NCI-H524 (cell line): ENCODE measurements at regions not wholly inside any gene's neighbourhood (a gene's known extent, or its start where the extent isn't known, plus 50 kb on each side); places are given as distances from the start of the nearest gene placed in this dataset.

ENCODE experiments used
- DNase-seq, 2 experiments: peaks; one replicate each; lab custom pipeline; 2025; lab: John Stamatoyannopoulos, UW

DNA sequence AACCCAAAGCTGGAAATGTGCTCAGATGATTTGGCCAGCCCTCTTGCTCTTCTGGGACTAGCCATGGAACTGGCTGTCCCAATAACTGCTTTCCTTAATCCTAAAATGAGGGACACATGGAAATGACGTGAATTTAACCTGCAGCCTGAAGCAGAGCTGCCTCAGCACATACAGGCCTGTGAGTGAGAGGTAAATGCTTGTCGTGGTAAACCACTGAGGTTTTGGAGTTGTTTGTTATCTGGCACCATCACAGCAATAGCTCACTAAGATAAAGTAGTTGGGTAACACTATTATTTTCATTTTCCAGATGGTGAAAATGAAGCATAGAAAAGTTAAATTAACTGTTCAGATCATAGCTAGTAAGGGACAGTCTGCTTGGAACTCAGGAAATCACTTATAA is 333.4 kb upstream of the CHD6 start:
- DNase-seq = no peak

DNA sequence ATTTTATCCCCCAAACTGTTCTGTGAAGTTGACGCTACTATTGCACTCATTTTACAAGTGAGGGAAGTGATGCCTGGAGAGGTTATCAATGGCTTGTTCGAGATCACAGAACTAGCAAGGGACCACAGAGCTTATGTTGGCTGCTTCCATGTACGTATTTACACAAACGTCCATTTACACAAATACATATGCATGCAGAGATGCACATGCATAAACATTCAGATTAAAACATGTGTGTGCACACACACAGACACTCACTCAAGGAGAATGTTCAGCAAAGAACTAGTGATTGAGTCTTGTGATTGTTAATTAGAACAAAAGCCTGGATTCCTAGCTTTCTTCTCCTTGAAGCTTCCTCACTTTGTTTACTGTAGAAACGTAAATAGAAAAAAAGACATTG is 321.5 kb upstream of the CHD6 start:
- no peak for DNase-seq

DNA sequence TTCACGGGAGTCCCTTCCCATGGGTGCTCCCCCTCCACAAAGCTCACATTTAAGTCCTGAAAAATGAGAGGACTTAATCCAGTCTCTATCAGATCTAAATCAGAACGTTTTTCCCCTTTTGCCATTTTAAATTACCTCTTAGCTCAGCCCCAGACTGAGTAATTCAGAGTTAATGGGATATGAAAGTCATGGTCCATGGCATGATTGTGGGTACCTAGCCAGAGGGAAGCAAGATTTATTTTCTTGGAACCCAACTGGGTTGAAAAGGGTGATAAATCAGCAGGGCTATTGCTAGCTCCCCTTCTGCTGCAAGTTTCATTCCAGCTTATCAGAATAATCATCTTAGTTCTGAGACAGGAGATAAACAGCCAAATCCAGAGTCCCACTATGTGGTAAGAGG is 320.2 kb upstream of the CHD6 start:
- no peak for DNase-seq

DNA sequence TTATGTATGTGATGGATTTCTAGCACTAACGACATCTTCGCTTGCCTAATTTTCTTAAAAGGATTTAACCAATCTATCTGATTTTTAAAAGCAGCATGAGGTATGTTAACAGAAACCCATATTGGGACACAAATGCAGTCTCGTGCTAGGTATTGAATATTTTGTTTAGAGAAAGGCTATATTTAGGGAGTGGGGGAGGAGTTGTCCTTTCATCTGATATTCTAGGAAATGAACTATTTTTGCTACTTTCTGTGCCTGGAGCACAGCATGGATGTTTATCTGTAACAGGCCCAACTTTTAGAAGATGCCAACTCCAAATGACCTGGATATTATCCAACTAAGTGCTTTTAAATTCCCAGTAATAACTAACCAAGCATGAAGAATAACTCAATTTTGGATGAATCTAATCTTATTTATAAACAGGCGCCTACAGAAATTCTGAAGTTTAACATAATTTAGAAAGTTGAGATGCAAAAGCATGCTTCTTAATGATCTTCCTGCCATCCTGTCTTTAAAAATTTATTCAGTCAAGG is 317.1 kb upstream of the CHD6 start:
- no peak for DNase-seq

DNA sequence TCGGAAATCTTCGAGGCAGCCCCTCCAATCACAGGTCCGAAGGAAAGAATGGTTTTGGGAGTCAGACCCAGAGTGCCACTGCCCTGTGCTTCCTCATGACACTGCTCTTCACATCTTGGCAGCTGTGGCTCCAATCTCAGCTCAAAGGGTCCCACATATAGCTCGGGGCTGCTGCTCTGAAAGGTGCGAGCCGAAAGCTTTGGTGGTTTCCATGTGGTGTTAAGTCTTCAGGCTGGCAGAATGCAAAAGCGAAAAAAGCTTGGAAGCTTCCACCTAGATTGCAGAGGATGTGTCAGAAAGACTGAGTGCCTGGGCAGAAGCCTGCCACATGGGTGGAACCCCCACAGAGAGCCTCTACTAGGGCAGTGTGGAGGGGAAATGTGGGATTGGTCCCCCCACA is 314.3 kb upstream of the CHD6 start:
- DNase-seq = no peak

DNA sequence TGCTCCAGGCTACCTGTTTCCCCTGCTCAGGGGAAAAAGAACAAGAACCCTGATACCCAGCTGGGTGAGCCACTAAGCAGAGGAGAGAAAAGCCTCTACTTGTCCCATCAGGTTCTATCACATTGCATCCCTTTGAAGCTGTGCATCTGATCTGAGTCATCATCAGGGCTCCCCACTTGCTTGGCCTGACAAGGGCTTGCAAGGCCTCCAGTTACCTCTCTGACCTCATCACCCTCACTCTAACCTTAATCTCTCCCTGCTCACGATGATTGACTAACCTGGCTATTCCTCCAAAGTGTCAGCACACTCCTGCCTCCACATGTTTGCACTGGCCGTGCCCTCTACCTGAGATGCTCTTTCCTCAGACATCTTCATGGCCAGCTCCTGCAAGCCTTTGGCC is 309.5 kb upstream of the CHD6 start:
- DNase-seq = no peak

DNA sequence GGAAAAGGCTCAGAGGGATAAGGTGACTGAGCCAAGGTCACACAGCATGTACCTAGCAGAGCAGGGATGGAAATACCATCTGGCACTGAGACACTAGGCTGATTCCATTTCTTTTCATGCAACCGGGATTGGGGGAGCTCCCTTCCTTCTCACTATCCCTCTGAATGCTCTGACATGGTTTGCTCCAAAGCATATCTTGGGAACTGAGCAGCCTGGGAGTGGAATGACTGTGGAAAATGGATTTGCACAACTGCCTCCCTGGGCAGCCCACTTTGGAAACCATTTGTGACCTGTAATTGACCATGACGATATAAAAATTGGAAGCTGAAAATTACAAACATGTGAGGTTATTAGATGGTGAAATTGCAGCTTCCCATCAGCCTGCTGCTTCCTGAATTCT is 309.0 kb upstream of the CHD6 start:
- no peak for DNase-seq

DNA sequence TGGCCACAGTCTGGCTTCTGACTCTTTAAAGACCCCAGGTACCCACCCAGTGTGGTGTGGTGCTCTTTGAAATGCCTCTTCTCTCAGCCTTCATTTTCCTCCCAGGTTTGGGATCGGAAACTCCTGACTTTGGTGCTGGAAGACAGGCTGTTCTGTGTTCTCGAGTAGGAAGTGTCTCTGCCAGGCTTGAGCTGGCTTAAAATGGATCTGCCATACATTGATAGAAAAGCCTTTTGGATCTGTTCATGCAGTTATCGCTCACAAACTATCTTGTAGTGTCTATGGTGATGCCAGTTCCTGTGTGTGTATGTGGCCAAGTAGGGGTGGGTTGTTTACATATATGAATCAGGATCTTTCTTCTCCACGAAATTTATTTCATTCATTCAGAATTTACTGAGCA is 307.3 kb upstream of the CHD6 start:
- no peak for DNase-seq

DNA sequence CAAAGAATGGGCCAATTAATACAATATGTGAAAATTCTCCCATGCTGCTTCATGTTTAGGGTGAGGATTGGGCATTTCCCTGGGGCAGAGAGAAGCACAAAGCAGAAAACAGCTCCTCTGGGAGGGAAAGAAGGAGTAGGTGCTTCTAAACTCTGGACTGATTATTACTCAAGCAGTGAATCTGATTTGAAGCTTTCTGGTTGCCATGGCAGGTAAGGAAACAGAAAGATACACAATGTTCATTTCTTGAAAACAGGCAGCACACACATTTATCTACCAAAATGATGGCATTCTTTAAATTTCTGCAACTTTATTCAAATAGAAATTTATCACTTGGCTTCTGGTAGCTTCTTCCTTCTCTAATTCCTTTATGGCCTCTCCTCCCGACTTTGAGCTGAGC is 305.4 kb upstream of the CHD6 start:
- no peak for DNase-seq

DNA sequence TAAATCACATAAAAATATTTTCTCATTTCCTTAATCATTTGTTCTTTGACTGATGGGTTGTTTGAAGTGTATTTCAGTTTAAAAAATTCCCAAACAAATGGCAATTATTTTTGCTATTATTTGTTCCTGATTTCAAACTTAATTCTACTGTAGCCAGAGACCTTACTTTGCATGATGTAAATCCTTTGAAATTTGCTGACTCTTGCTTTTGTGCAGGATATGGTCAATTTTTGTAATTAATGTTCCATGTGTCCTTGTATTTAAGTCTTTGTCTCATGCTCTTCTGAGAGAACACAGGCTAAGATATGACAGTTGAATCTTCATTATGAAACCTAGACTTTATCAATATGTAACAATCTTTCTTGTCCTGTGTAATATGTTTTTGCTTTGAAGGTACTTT is 295.0 kb upstream of the CHD6 start:
- DNase-seq = no peak

DNA sequence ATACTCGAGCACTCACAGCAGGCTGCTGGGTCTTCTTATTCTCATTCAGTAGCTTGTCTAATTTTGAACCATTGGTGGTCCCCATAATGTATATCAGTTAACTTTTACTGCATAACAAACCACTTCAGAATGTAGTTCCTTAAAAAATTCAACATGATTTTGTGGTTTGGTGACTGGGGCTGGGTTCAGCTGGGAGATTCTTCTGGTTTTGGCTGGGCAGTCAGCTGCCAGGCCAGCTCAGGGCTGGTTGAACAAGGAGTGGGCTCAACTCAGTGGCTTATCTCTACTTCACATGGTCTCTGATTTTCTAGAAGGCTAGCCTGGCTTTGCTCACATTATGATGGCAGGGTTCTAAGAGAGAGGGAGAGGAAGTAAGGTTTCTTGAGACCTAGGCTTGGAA is 292.4 kb upstream of the CHD6 start:
- no peak for DNase-seq

DNA sequence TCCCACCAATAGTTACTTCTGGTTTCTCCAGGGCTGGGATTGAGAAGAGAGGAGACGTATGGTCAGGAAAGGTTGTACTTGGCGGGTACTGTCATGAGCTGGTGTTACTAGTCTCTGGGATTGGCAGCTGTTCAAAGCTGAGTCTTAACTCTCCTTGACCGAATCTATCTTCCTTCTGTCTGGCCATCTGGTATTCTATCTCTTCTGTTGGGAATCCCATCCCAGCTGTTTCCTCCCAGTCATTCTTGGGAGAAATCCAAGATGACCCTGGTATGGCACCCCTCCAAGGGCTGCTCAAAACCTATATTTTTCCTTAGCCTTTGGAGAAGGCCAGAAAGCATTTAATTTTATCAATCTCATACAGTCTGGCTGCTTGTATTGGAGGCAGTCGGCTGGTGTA is 287.0 kb upstream of the CHD6 start:
- peak; percentile 99 to 100 for DNase-seq

DNA sequence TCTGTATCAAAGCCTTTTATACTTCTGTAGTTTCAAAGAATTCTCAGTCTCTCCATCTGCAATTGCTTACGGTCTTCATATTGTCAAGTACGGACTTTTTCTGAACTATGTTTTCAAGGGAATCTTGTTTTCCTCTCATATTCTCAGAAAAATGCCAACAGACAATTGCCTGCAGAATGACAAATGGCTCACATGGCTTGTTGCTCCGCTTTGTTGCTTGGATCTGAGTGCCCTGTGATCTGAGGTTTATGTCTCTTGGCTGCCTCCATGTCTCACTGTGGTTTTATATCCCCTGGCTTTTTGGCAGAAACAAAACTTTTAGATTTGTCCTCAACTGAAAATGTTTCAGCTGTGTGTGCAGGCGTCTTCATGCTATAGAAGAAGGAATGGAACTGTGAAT is 285.4 kb upstream of the CHD6 start:
- no peak for DNase-seq

DNA sequence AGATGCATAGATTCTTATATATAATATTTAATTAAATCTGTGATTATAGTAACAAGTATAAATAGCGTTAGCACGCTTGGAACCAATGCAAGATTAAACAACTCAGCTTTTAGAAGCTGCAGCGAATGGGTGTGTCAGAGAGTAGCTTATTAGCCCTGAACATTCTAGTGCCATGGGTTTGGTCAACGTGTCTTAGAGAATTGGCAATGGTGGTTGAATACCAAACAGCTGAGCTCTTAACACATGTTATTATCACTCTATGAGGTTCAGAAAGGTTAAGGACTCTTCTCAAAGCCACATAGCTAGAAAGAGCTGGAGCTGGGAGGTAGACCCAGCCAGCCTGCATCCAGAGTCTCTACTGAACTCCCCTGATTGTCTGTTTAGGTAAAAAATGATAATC is 284.2 kb upstream of the CHD6 start:
- DNase-seq = no peak

DNA sequence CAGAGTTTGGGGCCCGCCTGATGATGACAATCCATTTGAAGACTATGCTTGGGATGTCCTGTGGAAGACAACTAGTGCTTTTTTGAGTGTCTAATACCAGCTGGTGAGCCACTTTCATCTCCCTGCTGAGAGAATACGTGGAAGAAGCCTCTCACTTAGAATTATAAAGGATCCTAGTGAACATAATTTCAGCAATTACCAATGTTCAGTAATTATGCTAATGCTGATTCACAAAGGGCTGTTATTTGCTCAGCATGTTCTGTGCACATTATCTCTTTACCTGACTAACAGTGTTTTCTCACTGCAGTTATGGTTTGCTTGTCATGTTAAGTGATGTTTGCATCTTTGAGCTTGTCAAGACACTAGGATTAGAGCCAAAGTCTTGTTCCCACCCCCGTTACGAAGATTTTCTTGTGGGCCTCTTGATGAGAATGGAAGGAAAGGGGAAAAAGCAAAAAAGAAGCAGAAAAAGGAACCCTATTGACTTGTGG is 282.1 kb upstream of the CHD6 start:
- DNase-seq = no peak

DNA sequence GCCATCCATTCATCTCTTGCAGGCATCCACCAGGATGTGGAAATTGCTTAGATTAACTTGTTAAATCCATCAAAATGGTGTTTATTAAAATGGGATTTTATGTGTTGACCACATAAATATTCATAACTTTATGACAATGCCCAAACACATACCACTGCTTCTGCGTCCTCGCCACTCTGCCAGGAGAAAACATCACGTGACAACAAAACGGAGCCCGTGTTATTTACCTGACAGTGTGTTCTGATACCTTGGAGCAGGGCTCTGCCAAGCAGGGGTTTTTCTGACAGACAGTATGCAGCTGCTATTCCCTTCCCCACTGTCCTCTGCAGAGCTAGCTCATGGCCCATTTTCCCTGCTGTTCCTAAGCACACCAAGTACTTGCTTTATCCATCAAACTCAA is 279.5 kb upstream of the CHD6 start:
- DNase-seq = no peak

DNA sequence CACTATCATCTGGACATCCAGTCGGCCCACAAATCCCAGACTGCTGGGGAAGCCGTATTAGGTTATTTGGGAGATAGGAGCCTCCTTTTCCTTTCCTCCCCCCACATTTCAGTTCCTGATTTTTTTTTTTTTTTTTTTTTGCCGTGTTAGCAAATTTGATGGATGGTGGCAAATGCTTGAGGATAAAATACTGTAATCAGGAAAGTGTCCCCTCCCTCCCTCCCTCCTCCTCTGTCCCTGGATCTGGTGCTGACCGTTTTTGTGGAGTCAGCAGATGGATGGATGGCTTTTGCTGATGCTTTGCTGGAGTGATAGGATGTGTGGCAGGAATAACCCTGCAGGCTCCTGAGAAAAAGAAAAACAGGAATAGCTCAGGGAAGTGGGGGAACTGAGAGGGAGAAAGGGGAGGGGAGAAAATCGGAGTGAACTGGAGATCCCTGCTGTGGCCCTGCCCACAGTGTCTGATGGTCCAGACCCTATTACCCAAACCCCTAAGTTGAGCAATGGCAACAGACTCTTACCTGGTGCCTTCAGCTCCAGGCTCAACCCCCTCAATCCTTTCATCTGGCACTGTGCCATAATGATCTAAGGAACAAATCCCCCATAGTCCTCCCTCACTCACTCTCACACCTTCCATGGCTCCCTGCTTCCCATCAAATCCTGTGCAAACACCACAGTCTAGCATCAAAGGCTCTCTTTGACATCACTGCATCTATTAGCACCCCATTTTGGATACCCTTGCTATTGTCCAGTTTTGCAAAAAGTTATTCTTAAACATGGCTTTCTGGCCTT is 277.3 kb upstream of the CHD6 start:
- no peak for DNase-seq

DNA sequence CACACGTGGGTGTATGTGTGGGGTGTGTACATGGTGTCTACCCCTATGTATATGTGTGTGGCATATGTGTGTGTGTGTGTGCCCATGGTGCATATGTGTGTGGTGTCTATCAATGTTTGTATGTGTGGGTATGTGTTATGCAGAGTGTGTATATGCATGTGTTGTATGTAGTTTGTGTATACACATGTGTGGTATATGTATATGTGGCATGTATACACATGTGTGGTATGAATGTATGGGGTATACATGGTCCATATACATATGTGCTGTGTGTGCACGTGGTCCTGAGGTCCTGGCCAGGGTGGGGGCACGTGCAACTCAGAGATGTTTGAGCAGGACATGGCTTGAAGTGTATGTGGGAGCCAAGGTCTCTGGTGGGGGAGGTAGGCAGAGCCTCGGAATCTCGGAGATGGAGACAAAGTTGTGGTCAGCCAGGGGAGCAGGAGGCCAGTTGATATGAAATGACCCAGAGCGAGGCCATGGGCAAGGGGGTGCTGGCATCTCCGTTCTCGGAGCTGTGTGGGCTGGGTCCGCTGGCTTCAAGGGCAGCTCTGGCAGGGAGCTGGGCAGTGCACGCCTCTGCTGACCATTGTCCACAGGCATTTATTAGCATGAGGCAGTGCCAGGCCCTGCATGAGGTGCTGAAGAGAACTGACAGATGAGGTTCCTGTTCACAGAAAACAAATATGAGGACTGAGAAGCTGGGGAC is 276.2 kb upstream of the CHD6 start:
- DNase-seq = no peak

DNA sequence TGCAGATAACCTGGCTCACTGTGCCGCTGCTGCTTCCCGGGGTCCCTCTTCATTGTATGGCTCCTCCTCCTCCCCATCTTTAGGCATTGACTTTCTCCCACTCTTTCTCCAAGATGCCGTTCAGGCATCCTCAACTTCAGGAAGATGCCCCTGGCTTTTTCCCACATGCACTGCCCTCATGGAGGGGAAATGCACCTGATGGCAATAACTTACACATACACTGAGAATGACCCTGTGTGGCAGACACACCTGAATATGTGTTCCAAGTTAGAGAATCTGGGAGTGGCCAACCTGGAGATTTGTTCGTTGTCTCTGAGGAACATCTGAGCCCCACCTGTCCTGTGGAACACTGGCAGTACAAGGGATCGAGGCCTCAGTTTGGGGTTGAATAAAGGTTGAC is 273.9 kb upstream of the CHD6 start:
- no peak for DNase-seq

DNA sequence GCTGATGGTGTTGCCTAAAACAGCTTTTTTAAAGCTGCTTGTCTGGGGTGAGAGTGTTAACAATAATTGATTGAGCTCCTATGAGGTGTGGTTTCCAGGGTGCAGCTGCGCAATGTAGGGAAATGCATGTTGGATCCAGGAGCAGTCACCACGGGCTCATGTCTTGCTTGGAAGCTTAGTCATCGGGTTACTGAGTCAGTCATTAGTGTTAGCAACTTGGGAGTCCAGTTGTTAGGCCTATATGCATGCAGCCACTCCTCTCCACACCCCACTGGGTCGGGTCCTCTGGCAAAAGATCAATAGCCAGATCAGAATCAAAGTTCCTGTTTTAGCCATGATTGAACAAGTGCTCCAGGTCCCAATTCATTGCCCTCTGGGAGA is 271.7 kb upstream of the CHD6 start:
- peak in 1 of 2 experiments; percentile 72 for DNase-seq

DNA sequence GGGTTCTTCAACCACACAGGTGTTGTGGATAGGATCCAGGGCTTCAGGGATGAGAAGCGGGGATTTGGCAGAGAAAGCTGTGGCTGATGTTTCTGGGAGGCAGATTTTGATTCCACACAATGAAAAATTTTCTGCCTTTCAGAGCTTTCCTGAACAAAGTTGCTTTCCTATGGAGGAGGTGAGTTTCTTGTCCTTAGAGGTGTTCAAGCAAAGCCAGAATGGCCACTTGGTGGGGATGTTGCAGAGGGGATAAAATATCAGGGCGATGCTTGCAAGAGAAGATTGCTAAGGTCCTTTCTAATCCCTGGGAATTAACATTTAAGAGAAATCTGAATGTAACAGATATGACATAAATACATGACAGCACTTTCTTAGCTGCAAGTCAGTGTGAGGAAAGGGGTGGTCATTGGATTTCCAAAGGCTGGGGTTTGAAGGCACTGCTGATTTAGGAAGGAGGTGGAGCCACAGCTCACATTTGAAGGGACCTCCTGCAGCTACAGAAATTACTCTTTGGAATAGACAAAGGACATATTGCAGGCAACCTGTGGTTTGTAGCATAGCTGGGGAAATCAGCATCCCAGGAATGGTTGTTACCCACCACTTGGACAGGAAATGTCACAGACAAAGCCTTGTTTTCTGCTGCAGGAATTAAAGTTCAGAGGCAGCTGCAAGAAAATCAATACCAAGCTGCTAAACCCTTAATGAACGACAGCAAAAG is 271.1 kb upstream of the CHD6 start:
- DNase-seq = peak; percentile 69 to 85

DNA sequence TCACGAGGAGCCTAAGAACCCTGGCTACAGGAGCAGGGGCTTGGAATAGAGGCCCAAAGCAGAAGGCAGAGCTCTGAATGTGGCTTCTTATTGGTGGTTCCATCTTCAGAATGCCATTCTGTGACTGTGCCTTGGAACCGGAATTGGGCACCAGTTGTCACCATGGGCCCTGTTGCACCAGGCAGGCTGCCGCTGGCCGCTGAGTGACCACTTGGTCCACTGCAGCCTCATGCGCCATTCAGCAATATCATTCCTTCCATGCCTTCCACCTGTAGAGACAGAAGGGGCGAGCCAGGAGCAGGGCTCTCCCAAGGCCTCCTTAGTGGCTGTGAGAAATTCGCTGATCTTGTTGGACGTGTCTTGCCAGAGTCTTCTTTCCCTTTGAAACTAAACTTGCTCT is 270.3 kb upstream of the CHD6 start:
- no peak for DNase-seq

DNA sequence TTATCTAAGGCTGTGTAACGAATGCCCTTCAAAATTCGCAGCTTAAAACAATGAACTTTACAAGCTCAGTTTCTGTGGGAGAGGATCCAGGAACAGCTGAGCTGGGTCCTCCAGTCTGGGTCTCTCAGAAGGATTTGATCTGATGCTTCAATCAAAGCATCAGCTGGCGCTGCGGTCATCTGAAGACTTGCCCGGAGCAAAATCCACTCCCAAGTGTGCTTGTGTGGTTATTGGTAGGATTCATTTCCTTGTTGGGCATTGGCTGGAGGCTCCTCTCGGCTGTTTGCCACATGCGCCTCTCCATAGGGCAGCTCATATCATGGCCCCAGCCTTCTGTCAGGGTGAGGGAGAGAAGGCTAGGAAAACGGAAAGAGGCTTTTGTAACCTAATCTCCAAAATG is 269.3 kb upstream of the CHD6 start:
- DNase-seq = no peak
